ENCODE measurements at regions not wholly inside any gene's neighbourhood (a gene's known extent, or its start where the extent isn't known, plus 50 kb on each side); places are given as distances from the start of the nearest gene placed in this dataset.

DNA sequence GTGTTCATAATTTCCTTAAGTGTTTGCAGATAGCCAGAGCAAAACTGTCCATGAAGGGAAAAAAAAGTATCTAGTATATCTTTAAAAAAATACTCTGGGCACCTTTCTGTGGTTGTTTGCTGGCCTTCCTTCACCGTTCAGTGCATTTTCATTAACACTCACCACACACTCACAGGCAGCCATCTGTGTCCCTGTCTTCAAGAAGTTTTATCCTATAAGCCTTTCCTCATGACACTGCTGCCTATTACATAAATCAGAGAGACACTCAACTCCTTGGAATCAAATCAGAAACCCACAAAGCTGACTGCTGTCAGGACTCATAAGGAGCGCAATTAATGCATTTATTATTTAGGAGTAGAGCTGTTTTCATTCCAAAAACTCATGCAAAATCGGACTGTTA is 1720.2 kb downstream of the PCDH7 start:
- H3K4me3 ChIP-seq: no peak overlapping the region
- no peak for DNase-seq (ENCODE audit: extremely low spot score)
- no peaks in the 10 kb centered on the region for H3K4me1 ChIP-seq
- no peak for TF ChIP-seq EP300 (IDR thresholded peaks at IDR 0.05)
- TF ChIP-seq, protein P1, sequence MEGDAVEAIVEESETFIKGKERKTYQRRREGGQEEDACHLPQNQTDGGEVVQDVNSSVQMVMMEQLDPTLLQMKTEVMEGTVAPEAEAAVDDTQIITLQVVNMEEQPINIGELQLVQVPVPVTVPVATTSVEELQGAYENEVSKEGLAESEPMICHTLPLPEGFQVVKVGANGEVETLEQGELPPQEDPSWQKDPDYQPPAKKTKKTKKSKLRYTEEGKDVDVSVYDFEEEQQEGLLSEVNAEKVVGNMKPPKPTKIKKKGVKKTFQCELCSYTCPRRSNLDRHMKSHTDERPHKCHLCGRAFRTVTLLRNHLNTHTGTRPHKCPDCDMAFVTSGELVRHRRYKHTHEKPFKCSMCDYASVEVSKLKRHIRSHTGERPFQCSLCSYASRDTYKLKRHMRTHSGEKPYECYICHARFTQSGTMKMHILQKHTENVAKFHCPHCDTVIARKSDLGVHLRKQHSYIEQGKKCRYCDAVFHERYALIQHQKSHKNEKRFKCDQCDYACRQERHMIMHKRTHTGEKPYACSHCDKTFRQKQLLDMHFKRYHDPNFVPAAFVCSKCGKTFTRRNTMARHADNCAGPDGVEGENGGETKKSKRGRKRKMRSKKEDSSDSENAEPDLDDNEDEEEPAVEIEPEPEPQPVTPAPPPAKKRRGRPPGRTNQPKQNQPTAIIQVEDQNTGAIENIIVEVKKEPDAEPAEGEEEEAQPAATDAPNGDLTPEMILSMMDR (IDR thresholded peaks at IDR 0.05): no peak
- TF ChIP-seq POLR2AphosphoS5 (IDR thresholded peaks at IDR 0.05): no peak
- TF ChIP-seq POLR2A (IDR thresholded peaks at IDR 0.05; ENCODE audit: low read depth): no peak
- H3K27me3 ChIP-seq: no peaks in the 10 kb centered on the region
- 58% methylated on average over 3 of the region's 3 CpGs for WGBS
- no peak overlapping the region for H3K27ac ChIP-seq (replicated peaks in 1 of 4)
- no peaks in the 10 kb centered on the region for H3K36me3 ChIP-seq
- intact Hi-C loops (cut with DNase I): no loop called here
- H3K9me3 ChIP-seq: no peaks in the 10 kb centered on the region

DNA sequence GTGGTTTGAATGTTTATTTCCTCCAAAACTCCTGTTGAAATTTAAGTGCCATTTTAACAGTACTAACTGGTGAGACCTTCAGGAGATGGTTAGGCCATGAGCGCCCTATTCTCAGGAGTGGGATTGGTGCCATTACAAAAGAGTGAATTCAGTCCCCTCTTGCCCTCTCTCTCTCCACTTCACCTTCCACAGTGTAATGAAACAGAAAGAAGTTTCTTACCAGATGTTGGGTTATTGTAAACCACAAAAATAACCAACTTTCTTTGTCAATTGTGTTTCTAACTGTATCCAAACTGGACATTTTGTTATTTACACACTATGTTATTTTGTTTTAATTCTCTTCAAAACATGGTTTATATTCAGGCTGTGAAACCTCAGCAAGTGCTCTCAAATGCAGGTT is 1734.3 kb downstream of the PCDH7 start:
- TF ChIP-seq, protein P1 (IDR thresholded peaks at IDR 0.05): no peak
- TF ChIP-seq EP300 (IDR thresholded peaks at IDR 0.05) (no peak), POLR2A (IDR thresholded peaks at IDR 0.05; ENCODE audit: low read depth) (no peak), POLR2AphosphoS5 (IDR thresholded peaks at IDR 0.05) (no peak)
- no peak for DNase-seq (ENCODE audit: extremely low spot score)
- no peaks in the 10 kb centered on the region for H3K9me3 ChIP-seq
- no peaks in the 10 kb centered on the region for H3K4me1 ChIP-seq
- 100% methylated on average over 1 of the region's 1 CpG for WGBS
- no peaks in the 10 kb centered on the region for H3K27me3 ChIP-seq
- intact Hi-C loops (cut with DNase I): no loop called here
- no peaks in the 10 kb centered on the region for H3K36me3 ChIP-seq
- H3K27ac ChIP-seq (replicated peaks in 1 of 4): no peak overlapping the region
- no peak overlapping the region for H3K4me3 ChIP-seq

DNA sequence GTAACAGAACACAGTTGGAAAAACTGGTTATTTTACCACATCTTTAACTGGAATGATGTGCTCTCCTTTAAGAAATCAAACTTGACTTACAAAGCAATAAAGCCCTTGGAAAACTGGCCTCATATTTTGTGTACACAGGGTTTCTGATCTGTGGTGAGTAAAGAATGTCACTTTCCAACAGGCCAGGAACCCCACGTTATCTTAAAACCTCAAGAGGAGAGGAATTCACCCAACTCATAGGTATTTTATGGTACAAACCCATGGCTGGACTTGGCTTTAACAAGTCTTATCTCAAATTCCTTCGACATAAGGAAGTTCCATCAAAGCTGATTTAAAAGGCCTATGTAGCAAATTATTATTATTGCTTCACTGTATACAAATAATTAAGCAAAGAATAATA is 1735.1 kb downstream of the PCDH7 start:
- intact Hi-C loops (cut with DNase I): no loop called here
- TF ChIP-seq POLR2A (IDR thresholded peaks at IDR 0.05; ENCODE audit: low read depth): no peak
- TF ChIP-seq, protein P1 (IDR thresholded peaks at IDR 0.05): no peak
- no peak for TF ChIP-seq POLR2AphosphoS5 (IDR thresholded peaks at IDR 0.05)
- no peak for TF ChIP-seq EP300 (IDR thresholded peaks at IDR 0.05)

DNA sequence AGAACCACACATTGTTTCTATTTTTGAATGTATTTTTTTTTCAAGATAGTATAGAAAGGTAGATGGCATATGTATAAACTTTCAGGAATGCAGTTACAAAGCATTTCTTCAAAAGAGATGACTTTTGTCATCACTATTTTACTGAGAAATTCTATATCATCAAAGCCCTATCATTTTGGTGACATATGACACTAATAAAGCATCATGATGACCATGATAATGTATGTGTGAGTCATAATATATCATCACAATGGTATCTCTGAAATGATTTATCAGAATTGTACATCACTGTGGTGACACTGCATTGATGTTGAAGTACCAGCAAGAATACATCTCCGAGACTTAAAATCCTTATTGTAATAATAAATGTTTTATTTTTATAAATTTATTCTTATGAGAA is 1740.8 kb downstream of the PCDH7 start:
- Histone ChIP-seq H3K36me3 (no peaks in the 10 kb centered on the region), H3K27ac (replicated peaks in 1 of 4) (no peak overlapping the region), H3K27me3 (no peaks in the 10 kb centered on the region), H3K4me1 (no peaks in the 10 kb centered on the region), H3K9me3 (no peaks in the 10 kb centered on the region), H3K4me3 (no peak overlapping the region)
- DNase-seq (ENCODE audit: extremely low spot score): no peak
- intact Hi-C loops (cut with DNase I): no loop called here
- 94% methylated on average over 1 of the region's 1 CpG for WGBS
- TF ChIP-seq POLR2AphosphoS5 (IDR thresholded peaks at IDR 0.05): no peak

More for the DNA sequence above, 1735.1 kb downstream of the PCDH7 start:
- H3K36me3 ChIP-seq: no peaks in the 10 kb centered on the region
- WGBS: 75% methylated on average over 2 of the region's 2 CpGs
- H3K4me3 ChIP-seq: no peak overlapping the region
- H3K9me3 ChIP-seq: no peaks in the 10 kb centered on the region
- no peak overlapping the region for H3K27ac ChIP-seq (replicated peaks in 1 of 4)
- H3K27me3 ChIP-seq: no peaks in the 10 kb centered on the region
- H3K4me1 ChIP-seq: no peaks in the 10 kb centered on the region
- no peak for DNase-seq (ENCODE audit: extremely low spot score)

DNA sequence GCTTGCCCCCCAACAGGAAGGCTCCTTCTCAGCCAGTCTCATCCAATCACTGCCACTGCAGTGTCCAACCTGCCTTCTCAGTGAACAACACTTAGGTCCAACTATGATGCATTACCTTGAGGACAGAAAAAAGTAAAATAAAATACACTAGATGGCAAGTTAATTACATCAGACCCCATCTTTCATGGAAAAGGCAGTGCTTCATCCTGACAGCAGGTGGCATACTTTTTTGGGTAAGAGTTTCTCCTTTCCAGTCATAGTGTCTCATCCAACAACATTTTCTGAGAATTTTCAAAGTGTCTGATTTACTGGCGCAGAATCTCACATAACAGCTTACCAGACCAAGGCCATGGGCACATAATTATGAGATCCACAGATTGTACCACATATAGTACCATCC is 1742.8 kb downstream of the PCDH7 start:
- Histone ChIP-seq H3K4me1 (no peaks in the 10 kb centered on the region), H3K27me3 (no peaks in the 10 kb centered on the region), H3K9me3 (no peaks in the 10 kb centered on the region), H3K36me3 (no peaks in the 10 kb centered on the region), H3K4me3 (no peak overlapping the region), H3K27ac (replicated peaks in 1 of 4) (no peak overlapping the region)
- TF ChIP-seq POLR2A (IDR thresholded peaks at IDR 0.05; ENCODE audit: low read depth): no peak
- TF ChIP-seq, protein P1 (IDR thresholded peaks at IDR 0.05): peak in 1 of 3 experiments; percentile 25
- WGBS: 87% methylated on average over 1 of the region's 1 CpG
- intact Hi-C loops (cut with DNase I): no loop called here
- DNase-seq (ENCODE audit: extremely low spot score): no peak
